BLaER1 (cell line): ENCODE measurements at regions not wholly inside any gene's neighbourhood (a gene's known extent, or its start where the extent isn't known, plus 50 kb on each side); places are given as distances from the start of the nearest gene placed in this dataset.

Experiments used
- H3K27ac ChIP-seq: shearing (Covaris generic); formaldehyde crosslinking; 2 replicates; pipeline ENCODE4 v1.8.1; 2022
- H3K27me3 ChIP-seq: shearing (Covaris generic); formaldehyde crosslinking; 2 replicates; pipeline ENCODE4 v1.8.1; 2022
- H3K36me3 ChIP-seq: shearing (Covaris generic); formaldehyde crosslinking; 2 replicates; pipeline ENCODE4 v1.8.1; 2022
- H3K4me1 ChIP-seq: shearing (Covaris generic); formaldehyde crosslinking; 2 replicates; pipeline ENCODE4 v1.8.1; 2022
- H3K4me2 ChIP-seq: shearing (Covaris generic); formaldehyde crosslinking; 2 replicates; pipeline ENCODE4 v1.8.1; 2022
- H3K4me3 ChIP-seq: shearing (Covaris generic); formaldehyde crosslinking; 2 replicates; pipeline ENCODE4 v1.8.1; 2022
- H3K9ac ChIP-seq: shearing (Covaris generic); formaldehyde crosslinking; 2 replicates; pipeline ENCODE4 v1.8.1; 2022
- H3K9me3 ChIP-seq: shearing (Covaris generic); formaldehyde crosslinking; 2 replicates; pipeline ENCODE4 v1.8.1; 2022
- H4K20me1 ChIP-seq: shearing (Covaris generic); formaldehyde crosslinking; 2 replicates; pipeline ENCODE4 v1.8.1; 2022
- Cebpa-rat ChIP-seq: shearing (Covaris generic); IDR thresholded peaks from 2 replicates; pipeline ENCODE4 v1.8.1; 2022

DNA sequence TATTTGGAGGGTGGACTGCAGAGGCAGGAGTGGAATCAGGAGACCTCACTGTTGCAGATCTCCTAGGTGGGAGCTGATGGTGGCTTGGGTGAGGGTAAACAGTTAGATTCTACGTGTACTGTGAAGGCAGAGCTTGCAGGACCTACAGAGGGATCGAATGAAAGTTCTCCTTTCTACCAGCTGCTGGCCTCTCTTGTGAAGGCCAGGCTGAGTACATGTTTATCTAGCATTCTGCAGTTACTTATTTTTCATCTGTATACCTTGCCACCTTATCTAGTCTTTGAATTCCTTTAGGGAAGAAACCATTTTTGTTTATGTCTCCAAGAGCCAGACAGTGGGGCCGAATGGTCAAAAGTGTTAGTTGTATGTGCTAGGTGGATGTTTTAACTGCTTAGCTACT lies 57.6 kb downstream of the PTTG1 start:
- no peak overlapping the region for H3K9ac ChIP-seq
- H3K4me1 ChIP-seq: peaks cover 21% of the 10 kb centered on the region
- no peak for TF ChIP-seq Cebpa-rat
- H3K36me3 ChIP-seq: peaks cover 93% of the 10 kb centered on the region
- no peak overlapping the region for H3K27ac ChIP-seq
- no peaks in the 10 kb centered on the region for H3K27me3 ChIP-seq
- peaks cover 97% of the 10 kb centered on the region for H4K20me1 ChIP-seq
- H3K4me2 ChIP-seq: no peak overlapping the region
- H3K4me3 ChIP-seq: no peak overlapping the region
- H3K9me3 ChIP-seq: no peaks in the 10 kb centered on the region

DNA sequence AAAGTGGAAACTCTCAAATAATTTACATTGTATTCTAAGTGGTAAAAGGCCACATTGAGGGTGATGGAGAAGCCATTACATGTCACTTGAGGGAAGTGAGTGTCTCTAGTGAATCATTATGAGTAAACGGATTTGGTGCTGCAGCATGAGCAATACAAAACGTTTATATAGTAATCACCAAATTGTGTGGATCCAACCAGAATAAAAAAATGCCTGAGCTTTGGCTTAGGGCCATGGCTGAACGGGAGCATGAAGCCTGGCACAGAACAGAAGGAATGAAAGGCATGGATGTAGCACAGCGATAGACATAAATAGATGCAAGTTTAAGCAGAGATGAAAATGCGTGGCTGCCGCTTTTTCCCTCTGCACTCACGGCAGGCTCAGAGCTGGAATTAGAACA lies 58.3 kb downstream of the PTTG1 start:
- H3K27me3 ChIP-seq: no peaks in the 10 kb centered on the region
- TF ChIP-seq Cebpa-rat: no peak
- no peak overlapping the region for H3K4me3 ChIP-seq
- peaks cover 21% of the 10 kb centered on the region for H3K4me1 ChIP-seq
- H3K4me2 ChIP-seq: no peak overlapping the region
- H3K9ac ChIP-seq: no peak overlapping the region
- peaks cover 97% of the 10 kb centered on the region for H4K20me1 ChIP-seq
- H3K27ac ChIP-seq: no peak overlapping the region
- peaks cover 93% of the 10 kb centered on the region for H3K36me3 ChIP-seq
- no peaks in the 10 kb centered on the region for H3K9me3 ChIP-seq

DNA sequence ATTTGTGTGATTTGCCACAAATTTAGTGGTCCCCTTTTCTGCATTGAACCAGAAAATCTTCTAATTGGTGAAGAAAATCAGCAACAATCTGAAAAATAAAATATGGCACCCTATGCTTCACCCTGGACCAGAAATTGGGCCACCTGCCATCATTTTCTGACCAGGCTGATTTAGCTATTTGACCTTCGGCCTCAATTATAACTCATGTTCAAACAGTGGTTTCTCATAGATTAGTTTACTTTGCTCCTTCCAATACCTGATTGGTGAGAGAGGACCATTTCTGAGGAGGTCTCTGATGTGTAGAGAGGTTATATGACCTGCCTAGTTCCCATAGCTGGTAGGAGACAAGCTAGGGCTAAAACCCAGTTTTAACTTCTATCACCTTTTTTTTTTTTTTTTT lies 59.0 kb downstream of the PTTG1 start:
- TF ChIP-seq Cebpa-rat: no peak
- Histone ChIP-seq H3K9ac (no peak overlapping the region), H3K4me2 (no peak overlapping the region), H4K20me1 (peaks cover 97% of the 10 kb centered on the region), H3K4me3 (no peak overlapping the region), H3K36me3 (peaks cover 94% of the 10 kb centered on the region), H3K27me3 (no peaks in the 10 kb centered on the region), H3K27ac (no peak overlapping the region), H3K4me1 (peaks cover 21% of the 10 kb centered on the region), H3K9me3 (no peaks in the 10 kb centered on the region)

- no peak for TF ChIP-seq Cebpa-rat
- Histone ChIP-seq H3K27ac (no peak overlapping the region), H4K20me1 (peaks cover 90% of the 10 kb centered on the region), H3K4me1 (peaks cover 20% of the 10 kb centered on the region), H3K27me3 (no peaks in the 10 kb centered on the region), H3K36me3 (peaks cover 91% of the 10 kb centered on the region), H3K9ac (no peak overlapping the region), H3K4me2 (no peak overlapping the region), H3K4me3 (no peak overlapping the region), H3K9me3 (no peaks in the 10 kb centered on the region)
Measured at GRCh38 chr5:160484678-160485077, 63.0 kb downstream of the PTTG1 start.

DNA sequence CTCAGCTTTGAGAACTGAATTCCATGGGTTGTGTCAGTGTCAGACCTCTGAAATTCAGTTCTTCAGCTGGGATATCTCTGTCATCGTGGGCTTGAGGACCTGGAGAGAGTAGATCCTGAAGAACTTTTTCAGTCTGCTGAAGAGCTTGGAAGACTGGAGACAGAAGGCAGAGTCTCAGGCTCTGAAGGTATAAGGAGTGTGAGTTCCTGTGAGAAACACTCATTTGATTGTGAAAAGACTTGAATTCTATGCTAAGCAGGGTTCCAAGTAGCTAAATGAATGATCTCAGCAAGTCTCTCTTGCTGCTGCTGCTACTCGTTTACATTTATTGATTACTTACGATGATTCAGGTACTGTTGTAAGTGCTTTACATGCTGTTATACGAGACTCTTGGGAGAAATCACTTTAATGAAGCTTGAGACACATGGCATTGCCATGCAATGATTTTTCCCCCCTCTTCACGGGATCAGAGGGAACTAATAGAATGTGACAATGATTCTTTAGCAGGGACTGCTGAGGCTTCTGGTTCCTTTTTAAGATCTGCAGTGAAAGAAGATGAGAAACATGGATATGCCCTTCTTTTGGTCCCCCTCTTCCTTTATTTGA lies 63.8 kb downstream of the PTTG1 start:
- Histone ChIP-seq H4K20me1 (peaks cover 82% of the 10 kb centered on the region), H3K4me3 (no peak overlapping the region), H3K9me3 (no peaks in the 10 kb centered on the region), H3K27ac (no peak overlapping the region), H3K36me3 (peaks cover 91% of the 10 kb centered on the region), H3K4me2 (no peak overlapping the region), H3K9ac (no peak overlapping the region), H3K27me3 (no peaks in the 10 kb centered on the region), H3K4me1 (peaks cover 20% of the 10 kb centered on the region)
- TF ChIP-seq Cebpa-rat: no peak

DNA sequence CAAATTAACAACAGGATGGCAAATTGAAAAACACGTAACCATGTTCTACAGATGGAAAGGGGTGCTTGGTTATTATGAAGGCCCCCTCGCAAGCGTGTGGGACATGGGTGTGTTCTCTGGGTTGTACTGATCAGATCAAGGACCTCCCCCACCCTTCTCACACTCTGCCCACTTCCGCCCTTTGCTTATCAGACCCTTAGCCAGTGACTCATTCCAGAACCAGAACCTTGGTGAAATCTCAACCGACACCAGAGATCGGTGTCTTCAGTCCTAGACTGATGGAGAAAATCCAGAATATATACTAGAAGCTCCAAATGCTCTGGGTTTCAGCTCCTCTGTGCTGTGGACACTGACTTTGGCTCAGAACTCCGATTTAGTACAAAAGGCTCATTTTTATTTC lies 64.9 kb downstream of the PTTG1 start:
- TF ChIP-seq Cebpa-rat: no peak
- Histone ChIP-seq H3K4me2 (no peak overlapping the region), H3K4me1 (peaks cover 20% of the 10 kb centered on the region), H3K27me3 (no peaks in the 10 kb centered on the region), H3K9ac (no peak overlapping the region), H3K9me3 (no peaks in the 10 kb centered on the region), H3K27ac (no peak overlapping the region), H4K20me1 (peaks cover 74% of the 10 kb centered on the region), H3K4me3 (no peak overlapping the region), H3K36me3 (peaks cover 85% of the 10 kb centered on the region)

DNA sequence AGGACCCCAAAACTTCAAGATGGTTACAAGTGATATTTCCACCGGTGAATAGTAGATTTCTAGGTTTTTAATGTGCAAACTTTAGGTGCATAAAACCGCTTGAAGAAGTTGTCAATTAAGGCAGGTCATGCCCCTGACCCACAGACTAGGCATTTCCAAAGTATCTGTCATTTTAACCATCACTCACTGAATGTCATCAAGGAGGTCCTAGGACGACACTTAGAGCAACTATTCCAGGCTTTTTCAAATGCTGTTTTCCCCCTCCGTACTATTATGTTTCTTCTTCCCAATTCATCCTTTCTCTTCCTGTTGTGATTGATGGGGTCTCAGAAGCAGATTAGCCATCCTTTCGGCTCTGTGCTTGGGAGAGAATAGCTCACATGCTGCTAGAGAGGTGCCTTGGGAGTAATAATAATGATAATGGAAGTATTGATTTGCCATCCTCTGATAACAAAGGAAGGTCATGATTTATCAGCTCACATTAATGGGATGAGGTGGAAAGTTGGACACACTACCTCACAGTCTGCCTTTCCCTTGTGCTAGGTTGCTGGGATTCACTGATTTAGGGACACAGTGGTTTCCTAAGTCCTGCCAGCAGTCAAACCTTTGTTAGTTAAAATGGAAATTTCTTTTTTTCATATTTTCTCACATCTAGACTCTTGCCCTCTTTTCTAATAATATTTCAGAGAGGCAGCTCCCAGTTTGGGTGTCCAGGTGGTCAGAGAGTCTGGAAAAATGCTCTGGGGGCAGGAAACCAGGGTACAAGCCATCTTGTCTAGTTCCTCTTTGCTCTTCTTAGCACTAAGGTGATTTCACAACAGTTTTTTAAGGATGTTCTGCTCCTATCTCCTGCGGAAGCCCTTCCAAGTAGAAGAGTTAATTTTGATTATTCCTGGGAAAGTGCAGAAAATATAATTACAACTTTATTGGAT lies 67.0 kb downstream of the PTTG1 start:
- H3K9ac ChIP-seq: no peak overlapping the region
- peaks cover 53% of the 10 kb centered on the region for H4K20me1 ChIP-seq
- H3K4me1 ChIP-seq: peaks cover 27% of the 10 kb centered on the region
- H3K27ac ChIP-seq: no peak overlapping the region
- H3K36me3 ChIP-seq: peaks cover 77% of the 10 kb centered on the region
- H3K4me2 ChIP-seq: peak overlapping the region; percentile 17; the same call in 1 of the 2 replicates
- H3K9me3 ChIP-seq: no peaks in the 10 kb centered on the region
- H3K27me3 ChIP-seq: no peaks in the 10 kb centered on the region
- no peak overlapping the region for H3K4me3 ChIP-seq
- TF ChIP-seq Cebpa-rat: no peak

GRCh38 chr5:160491438-160491837 lies 69.8 kb downstream of the PTTG1 start:
- no peak overlapping the region for H3K4me3 ChIP-seq
- peaks cover 25% of the 10 kb centered on the region; the same call in 1 of the 2 replicates for H4K20me1 ChIP-seq
- H3K36me3 ChIP-seq: peaks cover 49% of the 10 kb centered on the region
- H3K9ac ChIP-seq: no peak overlapping the region
- peaks cover 42% of the 10 kb centered on the region for H3K4me1 ChIP-seq
- H3K27me3 ChIP-seq: no peaks in the 10 kb centered on the region
- no peaks in the 10 kb centered on the region for H3K9me3 ChIP-seq
- no peak overlapping the region for H3K4me2 ChIP-seq
- TF ChIP-seq Cebpa-rat: no peak
- no peak overlapping the region for H3K27ac ChIP-seq

DNA sequence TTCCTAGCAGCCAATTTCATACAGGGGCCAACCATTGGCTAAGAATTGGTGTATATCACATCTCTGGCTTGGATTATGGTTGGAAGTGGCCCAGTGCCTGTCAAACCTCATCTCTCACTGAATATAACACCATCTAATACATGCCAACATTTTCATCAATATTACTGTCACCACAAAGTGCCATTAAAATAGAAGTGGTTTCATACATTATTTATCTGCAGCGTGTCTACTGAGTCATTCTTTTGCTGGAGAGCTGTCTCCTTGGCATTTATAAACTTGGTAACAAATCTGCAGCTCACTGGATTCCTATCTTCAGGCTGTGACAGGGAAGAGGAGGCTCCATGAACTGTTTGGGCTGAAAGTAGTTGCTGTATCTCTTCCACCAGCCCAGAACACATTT lies 70.9 kb downstream of the PTTG1 start:
- Histone ChIP-seq H3K4me1 (peaks cover 42% of the 10 kb centered on the region), H3K4me3 (no peak overlapping the region), H3K4me2 (no peak overlapping the region), H3K27me3 (no peaks in the 10 kb centered on the region), H3K27ac (no peak overlapping the region), H3K9ac (no peak overlapping the region), H3K9me3 (no peaks in the 10 kb centered on the region), H3K36me3 (peaks cover 38% of the 10 kb centered on the region), H4K20me1 (peaks cover 14% of the 10 kb centered on the region; the same call in 1 of the 2 replicates)
- no peak for TF ChIP-seq Cebpa-rat

DNA sequence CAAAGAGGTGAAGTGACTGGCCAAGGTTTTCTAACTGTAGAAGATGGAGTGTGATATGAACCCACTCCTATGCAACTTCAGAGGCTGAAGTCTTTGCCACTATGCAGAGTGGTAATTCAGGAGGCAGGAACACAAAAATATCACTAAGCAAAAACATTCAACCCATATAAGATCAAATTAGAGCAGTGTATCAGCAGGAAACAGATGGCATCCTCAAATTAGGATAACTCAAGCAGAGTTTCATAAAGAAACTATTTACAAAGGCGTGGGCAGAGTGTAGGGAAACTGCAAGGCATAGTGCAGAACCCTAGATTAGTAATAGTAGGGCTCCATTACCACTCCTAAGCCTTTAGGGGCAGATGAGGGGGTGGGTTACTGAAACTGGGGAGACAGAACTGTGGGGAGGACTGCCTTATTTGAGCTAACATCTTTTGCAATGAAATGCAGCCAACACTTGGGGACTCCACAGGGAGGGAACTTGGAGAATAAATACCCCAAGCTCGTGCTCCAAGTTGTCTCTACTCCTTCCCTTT lies 72.2 kb downstream of the PTTG1 start:
- no peak overlapping the region for H3K9ac ChIP-seq
- H3K27me3 ChIP-seq: no peaks in the 10 kb centered on the region
- no peak overlapping the region for H3K4me3 ChIP-seq
- H3K36me3 ChIP-seq: peaks cover 24% of the 10 kb centered on the region
- H3K9me3 ChIP-seq: no peaks in the 10 kb centered on the region
- TF ChIP-seq Cebpa-rat: no peak
- peaks cover 42% of the 10 kb centered on the region for H3K4me1 ChIP-seq
- H3K4me2 ChIP-seq: peak overlapping the region; percentile 68
- H4K20me1 ChIP-seq: peaks cover 1% of the 10 kb centered on the region; the same call in 1 of the 2 replicates
- peak overlapping the region; percentile 20; the same call in 1 of the 2 replicates for H3K27ac ChIP-seq
